Activated naive CD4-positive, alpha-beta T cell treated with anti-CD3 and anti-CD28 coated beads for 36 hours (primary cell): ENCODE measurements at regions not wholly inside any gene's neighbourhood (a gene's known extent, or its start where the extent isn't known, plus 50 kb on each side); places are given as distances from the start of the nearest gene placed in this dataset.

ENCODE experiments used
- CTCF ChIA-PET: fragments of 350-600 bp; sonication (Branson Sonifier 250); formaldehyde crosslinking; loops from one replicate; lab custom pipeline; 2021; ENCODE audit warnings: antibody characterized with exemption; lab: Charles Lee
- DNase-seq: peaks from one replicate; pipeline ENCODE4 v3.0.0-alpha.2; 2020
- H3K27ac Mint-ChIP-seq: one replicate; pipeline ENCODE4 v1.8.0; 2021; ENCODE audit warnings: mild to moderate bottlenecking, mixed read lengths
- H3K27me3 Mint-ChIP-seq: one replicate; pipeline ENCODE4 v1.8.0; 2021; ENCODE audit warnings: low read depth, mixed read lengths
- H3K36me3 Mint-ChIP-seq: one replicate; pipeline ENCODE4 v1.8.0; 2021; ENCODE audit warnings: low read depth, mixed read lengths
- H3K4me1 Mint-ChIP-seq: one replicate; pipeline ENCODE4 v1.8.0; 2021; ENCODE audit warnings: low read depth, mixed read lengths
- H3K4me3 Mint-ChIP-seq: one replicate; pipeline ENCODE4 v1.8.0; 2021; ENCODE audit warnings: mild to moderate bottlenecking, moderate library complexity, mixed read lengths
- H3K9me3 Mint-ChIP-seq: one replicate; pipeline ENCODE4 v1.8.0; 2021; ENCODE audit warnings: mixed read lengths
- intact Hi-C: fragments of 100-400 bp; cut with micrococcal nuclease; formaldehyde crosslinking; loops from one replicate; pipeline ENCODE4 v1.15.1; 2023

GRCh38 chr13:59521549-59521948, 642.2 kb downstream of the DIAPH3 start:
- CTCF ChIA-PET: interaction anchor here (0.6 kb wide), 1 partner anchor 173 kb away, joined by 3 read pairs; no protein-coding TSS in a partner anchor
- Mint-ChIP-seq H3K9me3 (no peaks in the 10 kb centered on the region), H3K27me3 (no peaks in the 10 kb centered on the region), H3K36me3 (no peaks in the 10 kb centered on the region), H3K27ac (no peak overlapping the region), H3K4me3 (no peak overlapping the region), H3K4me1 (no peaks in the 10 kb centered on the region)
- intact Hi-C loops: no loop called here
- no peak for DNase-seq

GRCh38 chr13:59522652-59523051, 641.1 kb downstream of the DIAPH3 start:
- H3K27me3 Mint-ChIP-seq: no peaks in the 10 kb centered on the region

GRCh38 chr13:59527500-59527899, 636.2 kb downstream of the DIAPH3 start:
- H3K27ac Mint-ChIP-seq: no peak overlapping the region
- no peaks in the 10 kb centered on the region for H3K9me3 Mint-ChIP-seq
- DNase-seq: no peak
- peaks cover 9% of the 10 kb centered on the region for H3K4me1 Mint-ChIP-seq
- CTCF ChIA-PET: no interaction called here
- intact Hi-C loops: no loop called here
- H3K27me3 Mint-ChIP-seq: no peaks in the 10 kb centered on the region
- H3K4me3 Mint-ChIP-seq: no peak overlapping the region
- H3K36me3 Mint-ChIP-seq: no peaks in the 10 kb centered on the region

More at GRCh38 chr13:59522652-59523051, 641.1 kb downstream of the DIAPH3 start:
- CTCF ChIA-PET: no interaction called here
- Mint-ChIP-seq H3K4me3 (no peak overlapping the region), H3K36me3 (no peaks in the 10 kb centered on the region), H3K4me1 (no peaks in the 10 kb centered on the region), H3K27ac (no peak overlapping the region), H3K9me3 (no peaks in the 10 kb centered on the region)
- intact Hi-C loops: no loop called here
- DNase-seq: no peak

GRCh38 chr13:59531571-59532091, 632.1 kb downstream of the DIAPH3 start:
- Mint-ChIP-seq H3K9me3 (no peaks in the 10 kb centered on the region), H3K27me3 (no peaks in the 10 kb centered on the region), H3K27ac (no peak overlapping the region), H3K36me3 (no peaks in the 10 kb centered on the region), H3K4me3 (no peak overlapping the region), H3K4me1 (peaks cover 9% of the 10 kb centered on the region)
- intact Hi-C loops: no loop called here
- CTCF ChIA-PET: interaction anchor here (0.6 kb wide), 1 partner anchor 21 kb away, joined by 3 read pairs; no protein-coding TSS in a partner anchor
- DNase-seq: peak; percentile 24

- no peaks in the 10 kb centered on the region for H3K27me3 Mint-ChIP-seq
- H3K36me3 Mint-ChIP-seq: no peaks in the 10 kb centered on the region
- intact Hi-C loops: no loop called here
- no peaks in the 10 kb centered on the region for H3K9me3 Mint-ChIP-seq
- no peak overlapping the region for H3K27ac Mint-ChIP-seq
- no peak for DNase-seq
- CTCF ChIA-PET: no interaction called here
- peaks cover 9% of the 10 kb centered on the region for H3K4me1 Mint-ChIP-seq
- H3K4me3 Mint-ChIP-seq: no peak overlapping the region
Measured at GRCh38 chr13:59532405-59532804, 631.3 kb downstream of the DIAPH3 start.

GRCh38 chr13:59533561-59534555, 629.9 kb downstream of the DIAPH3 start:
- Mint-ChIP-seq H3K4me1 (peaks cover 9% of the 10 kb centered on the region), H3K27ac (no peak overlapping the region), H3K27me3 (no peaks in the 10 kb centered on the region), H3K4me3 (no peak overlapping the region), H3K36me3 (no peaks in the 10 kb centered on the region), H3K9me3 (no peaks in the 10 kb centered on the region)
- intact Hi-C loops: no loop called here
- CTCF ChIA-PET: no interaction called here
- DNase-seq: no peak

GRCh38 chr13:59534806-59535205, 628.9 kb downstream of the DIAPH3 start:
- Mint-ChIP-seq H3K9me3 (no peaks in the 10 kb centered on the region), H3K4me3 (no peak overlapping the region), H3K36me3 (no peaks in the 10 kb centered on the region), H3K27ac (no peak overlapping the region), H3K27me3 (no peaks in the 10 kb centered on the region), H3K4me1 (peaks cover 9% of the 10 kb centered on the region)
- CTCF ChIA-PET: interaction anchor here (0.6 kb wide), 1 partner anchor 130 kb away, joined by 3 read pairs; no protein-coding TSS in a partner anchor
- intact Hi-C loops: no loop called here
- no peak for DNase-seq

- no peak for DNase-seq
- no peak overlapping the region for H3K4me3 Mint-ChIP-seq
- no peaks in the 10 kb centered on the region for H3K9me3 Mint-ChIP-seq
- H3K27me3 Mint-ChIP-seq: peaks cover 3% of the 10 kb centered on the region
- H3K4me1 Mint-ChIP-seq: no peaks in the 10 kb centered on the region
- no peak overlapping the region for H3K27ac Mint-ChIP-seq
- no peaks in the 10 kb centered on the region for H3K36me3 Mint-ChIP-seq
- CTCF ChIA-PET: no interaction called here
- intact Hi-C loops: no loop called here
Measured at GRCh38 chr13:59537500-59537899, 626.2 kb downstream of the DIAPH3 start.

- Mint-ChIP-seq H3K4me1 (no peaks in the 10 kb centered on the region), H3K27me3 (peaks cover 3% of the 10 kb centered on the region), H3K4me3 (no peak overlapping the region), H3K9me3 (no peaks in the 10 kb centered on the region), H3K36me3 (no peaks in the 10 kb centered on the region), H3K27ac (no peak overlapping the region)
- CTCF ChIA-PET: no interaction called here
- intact Hi-C loops: no loop called here
- no peak for DNase-seq
Measured at GRCh38 chr13:59538512-59538911, 625.2 kb downstream of the DIAPH3 start.

- no peaks in the 10 kb centered on the region for H3K9me3 Mint-ChIP-seq
- H3K4me3 Mint-ChIP-seq: no peak overlapping the region
- no peaks in the 10 kb centered on the region for H3K4me1 Mint-ChIP-seq
- H3K27ac Mint-ChIP-seq: no peak overlapping the region
- intact Hi-C loops: no loop called here
- H3K36me3 Mint-ChIP-seq: no peaks in the 10 kb centered on the region
- DNase-seq: no peak
- CTCF ChIA-PET: no interaction called here
- H3K27me3 Mint-ChIP-seq: peaks cover 10% of the 10 kb centered on the region
Measured at GRCh38 chr13:59542303-59542702, 621.4 kb downstream of the DIAPH3 start.

- DNase-seq: no peak
- CTCF ChIA-PET: no interaction called here
- no peaks in the 10 kb centered on the region for H3K36me3 Mint-ChIP-seq
- H3K4me1 Mint-ChIP-seq: no peaks in the 10 kb centered on the region
- H3K27me3 Mint-ChIP-seq: peaks cover 10% of the 10 kb centered on the region
- intact Hi-C loops: no loop called here
- no peaks in the 10 kb centered on the region for H3K9me3 Mint-ChIP-seq
- H3K27ac Mint-ChIP-seq: no peak overlapping the region
- H3K4me3 Mint-ChIP-seq: no peak overlapping the region
Measured at GRCh38 chr13:59543418-59543817, 620.3 kb downstream of the DIAPH3 start.

- H3K4me3 Mint-ChIP-seq: no peak overlapping the region
- DNase-seq: no peak
- H3K27me3 Mint-ChIP-seq: peaks cover 10% of the 10 kb centered on the region
- intact Hi-C loops: no loop called here
- no peaks in the 10 kb centered on the region for H3K4me1 Mint-ChIP-seq
- H3K27ac Mint-ChIP-seq: no peak overlapping the region
- H3K9me3 Mint-ChIP-seq: peaks cover 4% of the 10 kb centered on the region
- H3K36me3 Mint-ChIP-seq: no peaks in the 10 kb centered on the region
- CTCF ChIA-PET: no interaction called here
Measured at GRCh38 chr13:59545007-59545406, 618.7 kb downstream of the DIAPH3 start.
